Neural progenitor cell (in vitro differentiated cells): ENCODE measurements at regions not wholly inside any gene's neighbourhood (a gene's known extent, or its start where the extent isn't known, plus 50 kb on each side); places are given as distances from the start of the nearest gene placed in this dataset.

ENCODE experiments used
- CTCF ChIP-seq: fragments of 200-600 bp; sonication (generic); IDR thresholded peaks from 2 replicates; pipeline ENCODE4 v1.5.1; 2017; ENCODE audit warnings: antibody characterized with exemption, mild to moderate bottlenecking
- EZH2 ChIP-seq: fragments of 200-600 bp; sonication (generic); IDR thresholded peaks from 2 replicates; pipeline ENCODE4 v1.6.1; 2017; ENCODE audit warnings: antibody characterized with exemption, mild to moderate bottlenecking, moderate library complexity
- EZH2phosphoT487 ChIP-seq: fragments of 200-600 bp; sonication (generic); IDR thresholded peaks from 2 replicates; pipeline ENCODE4 v1.6.1; 2017; ENCODE audit warnings: antibody characterized with exemption

- no peak for TF ChIP-seq CTCF
- no peak for TF ChIP-seq EZH2
- no peak for TF ChIP-seq EZH2phosphoT487
Observed at GRCh38 chr4:96736352-96736889, 896.5 kb downstream of the PDHA2 start.
